CD4-positive, alpha-beta memory T cell (primary cell): ENCODE measurements at regions not wholly inside any gene's neighbourhood (a gene's known extent, or its start where the extent isn't known, plus 50 kb on each side); places are given as distances from the start of the nearest gene placed in this dataset.

ENCODE experiments used
- CTCF ChIA-PET: fragments of 350-600 bp; sonication (Branson Sonifier 250); formaldehyde crosslinking; loops from one replicate; lab custom pipeline; 2021; ENCODE audit warnings: inconsistent platforms; ENCODE audit not compliant: partially characterized antibody; lab: Charles Lee
- POLR2A ChIA-PET: fragments of 350-600 bp; sonication (Branson Sonifier 250); formaldehyde crosslinking; loops from one replicate; lab custom pipeline; 2021; ENCODE audit not compliant: partially characterized antibody; lab: Charles Lee
- DNase-seq, 5 donors: peaks; one replicate each; pipeline versions ENCODE4 v3.0.0 to v3.0.0-alpha.2; 2020 to 2022; ENCODE audit warnings: mixed read lengths in 1 of 5
- H3K27ac ChIP-seq: one replicate; pipeline ENCODE4 v1.7.0; 2013; ENCODE audit warnings: low read depth, low read length
- H3K27me3 ChIP-seq: 2 replicates; pipeline ENCODE4 v1.7.0; 2013; ENCODE audit warnings: mild to moderate bottlenecking, low read length, moderate library complexity; ENCODE audit not compliant: insufficient read depth
- H3K36me3 ChIP-seq: 2 replicates; pipeline ENCODE4 v1.7.0; 2013; ENCODE audit warnings: mild to moderate bottlenecking, low read length, moderate library complexity; ENCODE audit not compliant: insufficient read depth
- H3K4me1 ChIP-seq: 2 replicates; pipeline ENCODE4 v1.7.0; 2013; ENCODE audit warnings: mild to moderate bottlenecking, low read length, moderate library complexity; ENCODE audit not compliant: insufficient read depth
- H3K4me3 ChIP-seq, 2 donors: one replicate each; pipeline ENCODE4 v1.7.0; 2013; ENCODE audit warnings: low read length in 2 of 2, mild to moderate bottlenecking in 1 of 2
- H3K9me3 ChIP-seq, 2 donors: one replicate each; pipeline ENCODE4 v1.7.0; 2013; ENCODE audit warnings: low read length in 2 of 2, control low read depth in 1 of 2; ENCODE audit not compliant: control insufficient read depth in 1 of 2
- H3K27ac Mint-ChIP-seq, 7 donors: one replicate each; pipeline ENCODE4 v1.8.0; 2020 to 2021; ENCODE audit warnings: mixed read lengths in 7 of 7, mild to moderate bottlenecking in 6 of 7, inconsistent platforms in 3 of 7, moderate library complexity in 3 of 7
- H3K27me3 Mint-ChIP-seq, 2 donors: one replicate each; pipeline ENCODE4 v1.8.0; 2020 to 2021; ENCODE audit warnings: mixed read lengths in 2 of 2
- H3K36me3 Mint-ChIP-seq, 2 donors: one replicate each; pipeline ENCODE4 v1.8.0; 2020 to 2021; ENCODE audit warnings: mixed read lengths in 2 of 2, inconsistent platforms in 1 of 2, mild to moderate bottlenecking in 1 of 2
- H3K4me1 Mint-ChIP-seq, 4 donors: one replicate each; pipeline ENCODE4 v1.8.0; 2020 to 2021; ENCODE audit warnings: mixed read lengths in 4 of 4, mild to moderate bottlenecking in 1 of 4
- H3K4me3 Mint-ChIP-seq, 8 donors: one replicate each; pipeline ENCODE4 v1.8.0; 2020 to 2021; ENCODE audit warnings: mixed read lengths in 8 of 8, mild to moderate bottlenecking in 7 of 8, moderate library complexity in 6 of 8, inconsistent platforms in 3 of 8
- H3K9me3 Mint-ChIP-seq, 8 donors: one replicate each; pipeline ENCODE4 v1.8.0; 2020 to 2021; ENCODE audit warnings: mixed read lengths in 8 of 8, mild to moderate bottlenecking in 5 of 8, inconsistent platforms in 3 of 8, moderate library complexity in 1 of 8
- intact Hi-C: fragments of 100-400 bp; cut with micrococcal nuclease; formaldehyde crosslinking; loops from one replicate; pipeline ENCODE4 v1.15.1; 2023

DNA sequence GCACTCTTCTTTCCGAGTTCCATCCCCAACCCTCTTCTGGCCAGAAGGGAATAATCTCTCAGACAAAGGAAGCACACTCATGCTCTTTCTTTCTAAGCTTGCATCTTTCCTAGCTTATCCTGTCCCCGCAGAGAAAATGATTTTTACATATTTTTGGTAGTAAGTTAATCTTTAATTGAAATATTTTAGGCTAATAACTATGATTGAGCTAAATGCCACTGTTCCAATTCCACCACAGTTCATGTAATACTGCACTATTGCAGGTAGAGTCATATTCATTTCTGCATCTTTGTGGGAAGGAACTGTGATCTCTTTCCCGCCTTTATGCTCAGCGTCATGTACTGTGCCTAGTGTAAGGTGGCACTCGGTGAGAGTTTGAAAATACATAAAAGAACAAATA is 158.9 kb upstream of the FOXG1 start:
- Mint-ChIP-seq H3K9me3 (peaks cover 0 to 22% (median 3%) of the 10 kb centered on the region in 8 donors), H3K36me3 (no peaks in the 10 kb centered on the region), H3K4me3 (no peak overlapping the region), H3K27me3 (no peaks in the 10 kb centered on the region), H3K4me1 (no peaks in the 10 kb centered on the region), H3K27ac (no peak overlapping the region)
- H3K27ac ChIP-seq = no peak overlapping the region
- H3K27me3 ChIP-seq = no peaks in the 10 kb centered on the region
- no peaks in the 10 kb centered on the region for H3K36me3 ChIP-seq
- H3K9me3 ChIP-seq = no peaks in the 10 kb centered on the region
- intact Hi-C loops = no loop called here
- ChIA-PET CTCF (no interaction called here), POLR2A (no interaction called here)
- no peak overlapping the region for H3K4me3 ChIP-seq
- no peak for DNase-seq
- no peaks in the 10 kb centered on the region for H3K4me1 ChIP-seq

DNA sequence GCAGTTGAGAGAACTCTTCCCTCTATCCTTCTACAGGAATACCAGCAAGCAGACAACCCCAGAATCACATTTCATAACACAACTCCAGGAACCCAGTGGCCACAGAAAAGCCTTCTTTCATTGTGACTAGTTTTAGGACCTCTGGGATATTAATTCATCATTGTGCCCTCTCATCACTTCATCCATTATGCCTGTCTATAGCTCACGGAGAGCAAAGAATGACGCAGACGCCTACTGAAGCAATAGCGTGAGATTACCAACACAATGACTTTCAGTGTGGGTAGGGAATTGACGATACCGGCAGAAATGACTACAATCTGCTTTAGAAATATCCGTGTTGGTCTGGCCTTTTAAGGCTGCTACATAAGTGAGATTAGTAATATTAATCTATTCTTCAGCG is 158.1 kb upstream of the FOXG1 start:
- Histone ChIP-seq H3K9me3 (no peaks in the 10 kb centered on the region), H3K27me3 (no peaks in the 10 kb centered on the region), H3K27ac (no peak overlapping the region), H3K4me3 (no peak overlapping the region), H3K4me1 (no peaks in the 10 kb centered on the region), H3K36me3 (no peaks in the 10 kb centered on the region)
- peaks cover 0 to 14% (median 3%) of the 10 kb centered on the region in 8 donors for H3K9me3 Mint-ChIP-seq
- intact Hi-C loops = no loop called here
- H3K4me1 Mint-ChIP-seq = no peaks in the 10 kb centered on the region
- H3K27ac Mint-ChIP-seq = no peak overlapping the region
- H3K36me3 Mint-ChIP-seq = no peaks in the 10 kb centered on the region
- ChIA-PET POLR2A (no interaction called here), CTCF (no interaction called here)
- DNase-seq = no peak
- H3K27me3 Mint-ChIP-seq = no peaks in the 10 kb centered on the region
- H3K4me3 Mint-ChIP-seq = no peak overlapping the region

DNA sequence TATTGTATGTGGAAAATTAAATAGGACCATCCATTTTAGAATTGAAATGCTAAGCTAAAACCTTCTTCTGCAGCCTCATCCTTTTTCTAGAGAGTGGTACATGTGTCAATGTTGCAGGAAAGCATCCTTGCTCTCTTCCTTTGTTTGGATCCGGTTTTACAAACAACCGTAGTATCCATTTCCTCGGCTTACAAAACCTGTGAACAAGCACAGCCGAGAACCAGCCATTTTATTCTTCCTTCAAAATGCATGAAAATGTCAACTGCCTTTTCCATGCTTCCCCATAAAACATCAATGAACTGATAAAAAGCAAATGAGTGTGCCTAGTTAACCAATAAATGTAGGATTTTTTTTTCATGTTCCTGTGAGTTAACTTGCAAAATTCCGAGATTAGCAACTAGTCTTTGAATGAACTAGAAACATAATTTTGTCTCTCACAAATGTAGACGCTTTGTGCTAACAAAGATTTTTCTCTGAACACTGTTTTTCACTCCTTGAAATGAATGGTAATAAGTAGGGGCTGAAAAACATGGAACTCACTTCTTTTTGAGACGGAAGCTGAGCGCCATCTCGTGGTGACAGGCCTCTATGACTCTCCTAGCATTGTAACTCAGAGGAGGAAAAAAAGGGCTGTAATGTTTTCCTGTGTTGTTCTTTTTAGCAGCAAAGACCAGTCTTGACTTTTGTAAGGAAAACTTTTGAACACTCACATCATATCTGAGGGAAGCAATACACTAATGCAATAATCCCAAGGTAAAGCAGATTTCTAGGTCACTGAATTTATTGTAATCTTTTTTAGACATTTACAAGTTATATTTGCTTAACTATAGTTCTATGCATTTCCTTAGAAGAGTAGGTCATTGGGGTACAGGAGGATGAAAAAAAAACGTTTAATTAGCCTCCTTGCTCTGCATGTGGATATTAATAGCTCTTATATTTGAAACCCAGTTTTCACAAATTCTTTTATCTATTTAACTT is 157.4 kb upstream of the FOXG1 start:
- H3K9me3 ChIP-seq = no peaks in the 10 kb centered on the region
- ChIA-PET POLR2A (no interaction called here), CTCF (no interaction called here)
- Mint-ChIP-seq H3K9me3 (peaks cover 0 to 13% (median 4%) of the 10 kb centered on the region in 8 donors), H3K4me3 (no peak overlapping the region), H3K27me3 (no peaks in the 10 kb centered on the region), H3K4me1 (no peaks in the 10 kb centered on the region), H3K27ac (no peak overlapping the region), H3K36me3 (no peaks in the 10 kb centered on the region)
- H3K4me1 ChIP-seq = no peaks in the 10 kb centered on the region
- H3K36me3 ChIP-seq = no peaks in the 10 kb centered on the region
- intact Hi-C loops = no loop called here
- H3K4me3 ChIP-seq = no peak overlapping the region
- DNase-seq = no peak
- no peaks in the 10 kb centered on the region for H3K27me3 ChIP-seq
- no peak overlapping the region for H3K27ac ChIP-seq

DNA sequence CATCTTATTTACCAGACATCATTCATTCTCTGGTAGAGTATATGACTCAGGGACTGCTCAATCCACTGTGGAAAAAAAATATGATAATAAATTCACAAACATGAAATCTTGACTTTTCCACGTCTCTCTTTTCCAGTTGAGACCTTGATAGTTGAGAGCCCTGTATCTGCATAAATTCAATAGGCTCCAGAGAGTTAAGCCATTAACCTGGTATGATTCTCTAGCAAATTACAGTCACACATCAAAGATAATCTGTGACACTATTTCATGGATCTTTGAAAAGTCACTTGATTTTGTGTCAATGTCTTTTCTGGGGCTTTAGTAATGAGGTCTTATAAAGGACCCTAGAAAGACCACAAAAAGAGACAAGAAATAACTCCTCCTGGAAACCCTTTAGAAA is 154.2 kb upstream of the FOXG1 start:
- Mint-ChIP-seq H3K9me3 (peaks cover 3 to 14% (median 8%) of the 10 kb centered on the region in 8 donors), H3K4me3 (no peak overlapping the region), H3K27ac (no peak overlapping the region), H3K4me1 (no peaks in the 10 kb centered on the region), H3K36me3 (no peaks in the 10 kb centered on the region), H3K27me3 (no peaks in the 10 kb centered on the region)
- H3K4me3 ChIP-seq = no peak overlapping the region
- H3K9me3 ChIP-seq = no peaks in the 10 kb centered on the region
- H3K4me1 ChIP-seq = no peaks in the 10 kb centered on the region
- no peaks in the 10 kb centered on the region for H3K36me3 ChIP-seq
- DNase-seq = no peak
- POLR2A ChIA-PET = no interaction called here
- CTCF ChIA-PET = no interaction called here
- intact Hi-C loops = no loop called here
- no peaks in the 10 kb centered on the region for H3K27me3 ChIP-seq
- no peak overlapping the region for H3K27ac ChIP-seq

DNA sequence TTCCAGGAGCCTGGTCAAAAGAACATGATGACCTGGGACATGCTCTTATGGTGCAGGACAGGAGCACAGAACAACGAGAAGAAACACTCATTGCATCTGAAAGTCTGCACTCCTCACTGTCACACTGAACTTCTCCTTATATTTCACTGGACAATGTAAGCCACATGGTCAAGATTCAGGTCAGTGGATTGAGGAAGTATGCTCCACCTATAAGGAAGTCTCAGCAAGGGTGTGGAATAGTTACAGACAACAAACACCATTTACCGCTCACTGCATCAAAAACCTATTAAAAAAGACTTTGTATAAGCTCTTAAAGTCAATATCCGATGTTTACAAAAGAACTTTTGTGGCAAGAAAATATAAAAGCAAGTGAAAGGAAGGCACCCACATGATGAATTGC is 153.1 kb upstream of the FOXG1 start:
- Histone ChIP-seq H3K4me1 (no peaks in the 10 kb centered on the region), H3K36me3 (no peaks in the 10 kb centered on the region), H3K9me3 (no peaks in the 10 kb centered on the region), H3K4me3 (no peak overlapping the region), H3K27me3 (no peaks in the 10 kb centered on the region), H3K27ac (no peak overlapping the region)
- no peak overlapping the region for H3K27ac Mint-ChIP-seq
- intact Hi-C loops = no loop called here
- ChIA-PET CTCF (no interaction called here), POLR2A (no interaction called here)
- no peaks in the 10 kb centered on the region for H3K4me1 Mint-ChIP-seq
- no peak overlapping the region for H3K4me3 Mint-ChIP-seq
- no peak for DNase-seq
- H3K9me3 Mint-ChIP-seq = peaks cover 3 to 14% (median 7%) of the 10 kb centered on the region in 8 donors
- H3K36me3 Mint-ChIP-seq = no peaks in the 10 kb centered on the region
- no peaks in the 10 kb centered on the region for H3K27me3 Mint-ChIP-seq

DNA sequence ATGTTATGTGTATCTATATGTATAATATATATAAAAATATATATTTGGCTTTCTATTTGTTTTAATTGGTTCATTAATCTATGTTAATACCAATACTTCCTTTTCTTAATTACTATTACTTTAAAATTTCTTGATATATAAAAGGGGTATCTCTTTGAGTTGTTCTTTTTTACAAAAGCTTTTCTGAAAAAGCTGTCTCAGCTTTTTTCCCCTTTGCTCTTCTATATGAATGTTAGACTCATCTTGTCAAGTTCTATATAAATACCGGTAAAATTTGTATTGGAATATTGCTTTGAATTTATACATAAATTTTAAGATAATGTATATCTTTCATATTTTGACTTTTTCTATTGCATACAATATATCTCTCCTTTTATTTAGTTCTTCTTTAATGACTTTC is 139.8 kb upstream of the FOXG1 start:
- Histone ChIP-seq H3K36me3 (no peaks in the 10 kb centered on the region), H3K4me3 (no peak overlapping the region), H3K27me3 (no peaks in the 10 kb centered on the region), H3K4me1 (no peaks in the 10 kb centered on the region), H3K27ac (no peak overlapping the region), H3K9me3 (peaks cover 0 to 4% of the 10 kb centered on the region in 2 donors)
- POLR2A ChIA-PET = no interaction called here
- CTCF ChIA-PET = no interaction called here
- no peaks in the 10 kb centered on the region for H3K36me3 Mint-ChIP-seq
- H3K27me3 Mint-ChIP-seq = no peaks in the 10 kb centered on the region
- intact Hi-C loops = no loop called here
- peaks cover 0 to 31% (median 8%) of the 10 kb centered on the region in 8 donors for H3K9me3 Mint-ChIP-seq
- no peak for DNase-seq
- H3K27ac Mint-ChIP-seq = no peak overlapping the region
- H3K4me3 Mint-ChIP-seq = no peak overlapping the region
- H3K4me1 Mint-ChIP-seq = no peaks in the 10 kb centered on the region

DNA sequence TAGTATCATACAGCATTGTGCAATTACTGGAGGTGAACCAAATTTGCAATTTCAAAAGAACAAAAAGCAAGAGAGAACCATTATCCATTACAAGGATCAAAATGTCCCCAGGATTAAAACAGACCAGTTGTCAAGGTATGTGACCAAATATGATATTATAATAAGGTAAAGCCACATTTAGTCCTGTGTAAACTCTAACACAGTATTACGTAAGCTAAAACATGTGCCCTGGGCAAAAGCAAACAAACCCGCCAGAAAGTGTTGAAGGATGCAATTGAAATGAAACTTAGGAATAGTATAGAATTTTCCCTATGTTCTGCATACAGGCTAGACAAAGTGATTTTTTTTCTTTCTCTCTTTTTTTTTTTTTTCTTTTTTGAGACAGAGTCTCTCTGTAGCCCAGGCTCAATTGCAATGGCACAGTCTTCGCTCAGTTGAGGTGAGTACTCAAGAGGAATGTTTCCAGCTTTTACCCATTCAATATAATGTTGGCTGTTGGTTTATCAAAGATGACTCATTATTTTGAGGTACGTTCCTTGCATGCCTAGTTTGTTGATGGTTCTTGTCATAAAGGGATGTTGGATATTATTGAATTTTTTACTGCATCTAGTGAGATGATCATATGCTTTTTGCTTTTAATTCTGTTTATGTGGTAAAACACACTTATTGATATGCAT is 137.1 kb upstream of the FOXG1 start:
- Mint-ChIP-seq H3K4me1 (no peaks in the 10 kb centered on the region), H3K27ac (no peak overlapping the region), H3K9me3 (peaks cover 0 to 27% (median 11%) of the 10 kb centered on the region in 8 donors), H3K4me3 (no peak overlapping the region), H3K36me3 (no peaks in the 10 kb centered on the region), H3K27me3 (no peaks in the 10 kb centered on the region)
- H3K4me3 ChIP-seq = no peak overlapping the region
- H3K27me3 ChIP-seq = no peaks in the 10 kb centered on the region
- intact Hi-C loops = no loop called here
- H3K9me3 ChIP-seq = peaks cover 0 to 4% of the 10 kb centered on the region in 2 donors
- H3K36me3 ChIP-seq = no peaks in the 10 kb centered on the region
- ChIA-PET POLR2A (no interaction called here), CTCF (no interaction called here)
- no peak overlapping the region for H3K27ac ChIP-seq
- no peaks in the 10 kb centered on the region for H3K4me1 ChIP-seq
- DNase-seq = no peak
